Mucosa of descending colon (tissue), 3 donors: ENCODE measurements at regions not wholly inside any gene's neighbourhood (a gene's known extent, or its start where the extent isn't known, plus 50 kb on each side); places are given as distances from the start of the nearest gene placed in this dataset.

Source experiments
- ATAC-seq: fragments of 200-7000 bp; cut with Tn5 transposase; one replicate; pipeline ENCODE4 v1.9.1; 2020; ENCODE audit warnings: mild to moderate bottlenecking, moderate library complexity
- DNase-seq, 3 donors: peaks; one replicate each; pipeline ENCODE4 v3.0.0-alpha.2; 2020
- H3K36me3 ChIP-seq: fragments of 200-600 bp; one replicate; pipeline ENCODE4 v1.8.0; 2021; ENCODE audit warnings: low read depth, mild to moderate bottlenecking
- H3K4me1 ChIP-seq: fragments of 200-600 bp; one replicate; pipeline ENCODE4 v1.8.0; 2021; ENCODE audit warnings: low read depth, mild to moderate bottlenecking
- H3K4me3 ChIP-seq: fragments of 200-600 bp; one replicate; pipeline ENCODE4 v1.8.0; 2021; ENCODE audit warnings: mild to moderate bottlenecking
- H3K9me3 ChIP-seq: fragments of 200-600 bp; one replicate; pipeline ENCODE4 v1.8.0; 2021; ENCODE audit warnings: mild to moderate bottlenecking
- CTCF ChIP-seq: fragments of 200-600 bp; IDR thresholded peaks from one replicate; pipeline ENCODE4 v1.8.0; 2022; ENCODE audit warnings: antibody characterized with exemption, mild to moderate bottlenecking
- intact Hi-C, 2 donors: fragments of 100-400 bp; cut with DNase I in 1 of 2; cut with micrococcal nuclease in 1 of 2; formaldehyde crosslinking; loops; one replicate each; pipeline versions ENCODE4 v1.11.0 to v1.11.1; 2022; cut with DNase I, micrococcal nuclease
- donor health status: DM: no; HTN: no; CAD: no; lungs with moderate emphysema.
- donor health status: DM: no; HTN: no; CAD: no.
- donor health status: DM: no; HTN: yes; CAD: no.

GRCh38 chr22:22403771-22404170 lies 104.8 kb downstream of the ZNF280B start:
- ATAC-seq, result no peak
- H3K4me3 ChIP-seq, result no peak overlapping the region
- H3K9me3 ChIP-seq, result no peaks in the 10 kb centered on the region
- no peaks in the 10 kb centered on the region for H3K4me1 ChIP-seq
- TF ChIP-seq CTCF, result no peak
- intact Hi-C loops, result no loop called here
- H3K36me3 ChIP-seq, result no peaks in the 10 kb centered on the region
- no peak for DNase-seq

GRCh38 chr22:22404598-22405284 lies 103.8 kb downstream of the ZNF280B start:
- DNase-seq, result peak in 1 of 3 donors; percentile 55
- H3K36me3 ChIP-seq, result no peaks in the 10 kb centered on the region
- no peaks in the 10 kb centered on the region for H3K4me1 ChIP-seq
- ATAC-seq, result peak; percentile 63
- H3K9me3 ChIP-seq, result no peaks in the 10 kb centered on the region
- no peak overlapping the region for H3K4me3 ChIP-seq
- TF ChIP-seq CTCF, result no peak
- intact Hi-C loops, result no loop called here

GRCh38 chr22:22406445-22407027 lies 102.0 kb downstream of the ZNF280B start:
- no peak for TF ChIP-seq CTCF
- no peaks in the 10 kb centered on the region for H3K36me3 ChIP-seq
- no peak for ATAC-seq
- no peaks in the 10 kb centered on the region for H3K9me3 ChIP-seq
- intact Hi-C loops, result no loop called here
- H3K4me1 ChIP-seq, result no peaks in the 10 kb centered on the region
- no peak for DNase-seq
- no peak overlapping the region for H3K4me3 ChIP-seq

- Histone ChIP-seq H3K4me3 (no peak overlapping the region), H3K36me3 (no peaks in the 10 kb centered on the region), H3K9me3 (no peaks in the 10 kb centered on the region), H3K4me1 (no peaks in the 10 kb centered on the region)
- TF ChIP-seq CTCF, result no peak
- ATAC-seq, result no peak
- no peak for DNase-seq
- intact Hi-C loops, result no loop called here
These were observed 101.5 kb downstream of the ZNF280B start for GRCh38 chr22:22407061-22407460.

GRCh38 chr22:22408269-22408668 lies 100.3 kb downstream of the ZNF280B start:
- intact Hi-C loops, result no loop called here
- DNase-seq (no peak), ATAC-seq (no peak)

More at GRCh38 chr22:22408269-22408668, 100.3 kb downstream of the ZNF280B start:
- H3K36me3 ChIP-seq, result no peaks in the 10 kb centered on the region
- H3K9me3 ChIP-seq, result no peaks in the 10 kb centered on the region
- no peaks in the 10 kb centered on the region for H3K4me1 ChIP-seq
- no peak for TF ChIP-seq CTCF
- H3K4me3 ChIP-seq, result no peak overlapping the region
